HFF-Myc (cell line): ENCODE measurements at regions not wholly inside any gene's neighbourhood (a gene's known extent, or its start where the extent isn't known, plus 50 kb on each side); places are given as distances from the start of the nearest gene placed in this dataset.
A peak's percentile ranks its signal among the peaks of the same experiment; 100 is the strongest.

Source experiments
- DNase-seq: peaks from one replicate; pipeline ENCODE4 v3.0.0-alpha.2; 2011; ENCODE audit warnings: low read depth; ENCODE audit errors: extremely low read depth
- H3K4me3 ChIP-seq: replicated peaks from 2 replicates; pipeline ENCODE4 v1.5.1; 2011; ENCODE audit warnings: low read depth, mild to moderate bottlenecking, control low read depth, low read length
- TF ChIP-seq, protein P1 (sequence below): IDR thresholded peaks from 2 replicates; pipeline ENCODE4 v1.5.1; 2012; ENCODE audit warnings: mild to moderate bottlenecking, low read depth, low read length, control low read depth; ENCODE audit errors: missing control alignments

DNA sequence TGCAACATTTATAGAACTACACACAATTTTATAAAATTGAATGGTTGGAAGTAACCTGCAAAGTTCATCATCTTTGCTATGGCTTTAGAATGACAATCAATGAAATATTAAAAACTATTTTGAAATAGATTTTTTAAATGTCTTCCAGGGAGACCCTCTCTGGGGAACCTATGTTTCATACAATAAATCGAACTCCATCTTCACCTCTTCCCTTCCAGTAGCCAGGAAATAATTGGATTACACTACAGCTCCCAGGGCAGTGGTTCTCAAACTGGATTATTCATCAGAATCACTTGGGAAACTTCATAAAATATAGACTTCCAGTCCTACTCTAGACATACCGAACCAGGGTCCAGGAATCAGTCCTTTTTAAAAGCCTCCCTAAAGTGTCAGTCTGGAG is 328.4 kb downstream of the DUSP6 start:
- no peak overlapping the region for H3K4me3 ChIP-seq
- TF ChIP-seq, protein P1, sequence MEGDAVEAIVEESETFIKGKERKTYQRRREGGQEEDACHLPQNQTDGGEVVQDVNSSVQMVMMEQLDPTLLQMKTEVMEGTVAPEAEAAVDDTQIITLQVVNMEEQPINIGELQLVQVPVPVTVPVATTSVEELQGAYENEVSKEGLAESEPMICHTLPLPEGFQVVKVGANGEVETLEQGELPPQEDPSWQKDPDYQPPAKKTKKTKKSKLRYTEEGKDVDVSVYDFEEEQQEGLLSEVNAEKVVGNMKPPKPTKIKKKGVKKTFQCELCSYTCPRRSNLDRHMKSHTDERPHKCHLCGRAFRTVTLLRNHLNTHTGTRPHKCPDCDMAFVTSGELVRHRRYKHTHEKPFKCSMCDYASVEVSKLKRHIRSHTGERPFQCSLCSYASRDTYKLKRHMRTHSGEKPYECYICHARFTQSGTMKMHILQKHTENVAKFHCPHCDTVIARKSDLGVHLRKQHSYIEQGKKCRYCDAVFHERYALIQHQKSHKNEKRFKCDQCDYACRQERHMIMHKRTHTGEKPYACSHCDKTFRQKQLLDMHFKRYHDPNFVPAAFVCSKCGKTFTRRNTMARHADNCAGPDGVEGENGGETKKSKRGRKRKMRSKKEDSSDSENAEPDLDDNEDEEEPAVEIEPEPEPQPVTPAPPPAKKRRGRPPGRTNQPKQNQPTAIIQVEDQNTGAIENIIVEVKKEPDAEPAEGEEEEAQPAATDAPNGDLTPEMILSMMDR = no peak
- no peak for DNase-seq

DNA sequence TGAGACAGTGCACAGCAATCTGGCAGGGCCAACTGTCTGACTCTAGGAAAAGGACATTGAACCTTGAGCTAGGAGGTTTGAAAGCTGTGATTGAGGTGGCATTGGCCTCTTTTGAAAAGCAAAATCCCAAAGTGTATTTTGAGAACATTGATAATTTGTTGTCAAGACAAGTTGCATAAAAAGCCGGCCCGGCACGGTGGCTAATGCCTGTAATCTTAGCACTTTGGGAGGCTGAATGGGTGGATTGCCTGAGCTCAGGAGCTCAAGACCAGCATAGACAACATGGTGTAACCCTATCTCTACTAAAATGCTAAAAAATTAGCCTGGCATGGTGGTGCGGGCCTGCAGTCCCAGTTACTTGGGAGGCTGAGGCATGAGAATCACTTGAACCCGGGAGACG is 331.6 kb downstream of the DUSP6 start:
- no peak overlapping the region for H3K4me3 ChIP-seq
- TF ChIP-seq, protein P1 = no peak
- no peak for DNase-seq

- TF ChIP-seq, protein P1 = no peak
- H3K4me3 ChIP-seq = no peak overlapping the region
- DNase-seq = no peak
These were observed 332.2 kb downstream of the DUSP6 start for GRCh38 chr12:89020121-89020480.

- H3K4me3 ChIP-seq = peak overlapping the region; percentile 22
- TF ChIP-seq, protein P1 = peak; percentile 89
These were observed 332.7 kb downstream of the DUSP6 start for GRCh38 chr12:89019439-89020120.

DNA sequence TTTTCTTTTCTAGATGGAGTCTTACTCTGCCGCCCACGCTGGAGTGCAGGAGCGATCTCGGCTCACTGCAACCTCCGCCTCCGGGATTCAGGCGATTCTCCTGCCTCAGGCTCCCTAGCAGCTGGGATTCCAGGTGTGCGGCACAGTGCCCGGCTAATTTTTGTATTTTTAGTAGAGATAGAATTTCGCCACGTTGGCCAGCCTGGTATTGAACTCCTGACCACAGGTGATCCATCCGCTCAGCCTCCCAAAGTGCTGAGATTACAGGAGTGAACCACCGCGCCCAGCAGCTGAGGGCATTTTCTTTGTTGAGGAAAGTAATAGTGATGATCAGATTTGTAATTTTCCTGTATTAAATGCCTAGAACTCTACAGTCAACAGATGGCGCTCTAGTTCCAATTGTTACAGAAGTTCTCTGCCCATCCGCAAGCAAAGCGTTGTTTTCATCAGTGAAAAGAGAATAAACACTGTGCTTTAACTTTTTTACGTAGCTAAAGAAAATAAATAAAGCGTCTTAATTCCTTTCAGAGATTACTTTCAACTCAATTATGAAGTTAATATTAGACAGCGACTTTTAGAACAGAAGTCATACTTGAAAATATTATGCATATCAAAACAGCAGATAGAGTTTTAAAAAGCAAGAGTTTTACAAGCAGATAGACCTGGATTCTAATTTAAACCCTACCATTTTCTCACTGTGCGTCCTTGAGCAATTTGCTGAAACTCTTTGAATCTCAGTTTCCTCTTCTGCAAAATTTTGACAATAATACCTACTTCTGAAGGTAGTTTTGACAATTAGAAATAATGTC is 335.1 kb downstream of the DUSP6 start:
- peak; percentile 77 for DNase-seq
- H3K4me3 ChIP-seq = peak overlapping the region; percentile 31
- TF ChIP-seq, protein P1 = peak; percentile 69

More at GRCh38 chr12:89019439-89020120, 332.7 kb downstream of the DUSP6 start:
- DNase-seq = peak; percentile 87

- no peak for DNase-seq
- H3K4me3 ChIP-seq = no peak overlapping the region
- TF ChIP-seq, protein P1 = no peak
These were observed 336.9 kb downstream of the DUSP6 start for GRCh38 chr12:89015419-89015818.
